Stimulated activated CD8-positive, alpha-beta memory T cell treated with anti-CD3 and anti-CD28 coated beads, Interleukin-15, amount 100 ng/mL, for 1 hour (primary cell): ENCODE measurements at regions not wholly inside any gene's neighbourhood (a gene's known extent, or its start where the extent isn't known, plus 50 kb on each side); places are given as distances from the start of the nearest gene placed in this dataset.

Experiments used
- DNase-seq: peaks from one replicate; pipeline ENCODE4 v3.0.0-alpha.2; 2020; ENCODE audit warnings: low read depth

DNA sequence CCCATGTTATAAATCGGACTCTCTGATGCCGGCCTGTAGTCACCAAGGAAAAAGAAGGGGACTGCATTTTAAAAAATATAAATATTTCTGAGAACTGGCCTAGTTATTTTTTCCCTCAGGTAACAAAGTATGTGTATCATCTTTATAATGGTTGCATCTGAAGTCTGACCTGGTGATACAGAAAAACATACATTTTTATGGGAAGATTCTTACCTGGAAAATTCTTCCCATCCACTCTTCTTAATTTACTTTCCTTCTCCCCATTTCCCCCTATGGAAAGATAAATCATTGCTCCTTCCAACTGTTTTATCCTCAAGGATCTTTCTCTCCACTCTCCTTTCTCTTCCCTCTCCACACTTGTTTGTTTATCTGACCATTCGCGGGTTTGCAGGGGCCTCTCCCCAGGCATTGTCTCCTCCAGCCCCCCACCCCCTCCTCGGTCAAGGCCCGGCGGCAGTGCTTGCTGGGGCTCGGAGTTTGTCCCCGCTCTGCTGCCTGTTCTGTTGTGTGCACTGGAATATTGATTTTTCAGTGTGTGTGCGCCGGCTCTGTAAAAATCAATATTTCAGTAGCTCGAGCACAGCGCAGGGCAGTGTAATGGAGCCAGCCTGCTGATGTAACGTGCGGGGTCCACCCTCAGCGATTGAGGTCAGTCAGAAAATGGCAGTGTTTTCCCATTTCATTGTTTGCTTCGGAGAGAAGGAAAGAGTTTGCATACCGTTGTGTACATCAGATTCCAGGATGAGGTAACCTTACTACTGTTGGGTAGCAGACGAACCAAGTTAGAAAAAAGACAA lies 199.5 kb upstream of the NFE2L3 start:
- DNase-seq, result no peak

DNA sequence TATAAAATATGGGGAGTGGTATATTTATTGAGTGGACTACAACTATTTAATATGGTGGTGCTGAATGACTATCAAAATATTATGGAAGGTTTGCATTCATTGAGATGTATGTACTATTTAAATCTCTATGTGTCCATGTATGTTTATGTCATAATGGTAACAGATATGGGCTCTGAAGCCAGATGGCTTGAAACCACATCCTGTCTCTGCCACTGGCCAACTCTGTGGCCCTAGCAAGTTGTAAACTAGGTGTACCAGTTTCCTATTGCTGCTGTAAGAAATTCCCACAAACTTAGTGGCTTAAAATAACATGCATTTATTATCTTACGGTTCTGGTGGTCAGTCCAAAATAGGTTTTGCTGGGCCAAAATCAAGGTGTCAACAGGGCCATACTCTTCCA lies 198.1 kb upstream of the NFE2L3 start:
- DNase-seq, result no peak

DNA sequence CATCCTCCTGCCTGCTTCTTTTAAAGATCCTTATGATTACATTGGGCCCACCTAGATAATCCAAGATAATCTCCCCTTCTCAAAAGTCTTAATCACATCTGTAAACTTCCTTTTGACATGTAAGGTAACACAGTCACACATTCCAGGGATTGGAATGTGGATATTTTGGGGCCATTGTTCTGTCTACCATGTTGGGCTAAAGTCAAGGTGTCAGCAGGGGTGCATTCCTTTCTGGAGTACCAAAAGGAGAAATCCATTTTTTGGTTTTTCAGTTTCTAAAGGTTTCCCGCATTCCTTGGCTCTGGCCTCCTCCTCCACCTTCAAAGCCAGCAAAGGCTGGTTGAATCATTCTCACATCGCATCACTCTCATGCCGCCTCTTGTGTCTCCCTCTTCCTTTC lies 197.6 kb upstream of the NFE2L3 start:
- DNase-seq, result no peak

DNA sequence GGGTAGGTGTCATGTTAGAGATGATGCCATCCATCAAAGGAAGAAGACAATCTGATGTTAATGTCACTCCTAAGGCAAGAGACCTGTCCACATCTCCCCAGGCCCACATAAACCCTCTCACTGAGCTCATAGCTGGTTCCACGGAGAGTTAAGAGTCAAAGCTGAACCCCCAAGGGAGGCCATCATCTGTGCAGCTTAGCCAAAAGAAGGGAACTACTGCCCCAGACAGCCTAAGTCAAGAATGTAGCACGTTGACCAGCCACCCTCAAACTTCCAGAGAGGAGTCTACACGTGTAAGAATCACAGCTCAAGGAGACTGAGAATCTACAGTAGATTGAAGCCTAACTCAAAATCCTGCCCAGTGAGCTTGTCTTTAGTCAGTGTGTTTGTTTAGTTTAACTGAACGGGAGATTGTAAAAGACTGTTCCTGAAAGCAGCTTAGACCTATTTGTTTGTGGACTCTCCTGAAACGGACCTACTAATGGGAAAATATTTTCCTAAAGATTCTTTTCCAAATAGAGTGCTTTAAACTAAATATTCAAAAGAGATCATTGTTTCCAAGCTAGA lies 192.7 kb upstream of the NFE2L3 start:
- DNase-seq, result no peak

DNA sequence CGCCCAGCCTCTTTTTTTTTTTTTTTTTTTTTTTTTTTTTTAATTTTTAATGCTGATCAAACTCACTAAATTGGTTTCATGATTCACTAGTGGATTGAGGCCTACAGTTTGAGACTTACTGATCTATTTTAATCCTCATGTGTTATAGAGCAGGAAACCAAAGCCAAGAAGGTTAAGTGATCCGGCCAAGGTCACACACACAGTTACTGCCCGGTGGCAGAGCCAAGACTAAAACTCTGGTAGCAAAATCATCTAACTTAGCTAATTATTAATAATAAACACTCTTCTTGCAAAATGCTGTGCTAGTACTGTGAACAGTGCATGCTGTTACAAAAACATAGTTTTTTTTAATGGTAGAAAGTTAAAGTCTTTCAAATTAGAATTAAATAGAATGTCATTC lies 188.3 kb upstream of the NFE2L3 start:
- DNase-seq, result no peak

DNA sequence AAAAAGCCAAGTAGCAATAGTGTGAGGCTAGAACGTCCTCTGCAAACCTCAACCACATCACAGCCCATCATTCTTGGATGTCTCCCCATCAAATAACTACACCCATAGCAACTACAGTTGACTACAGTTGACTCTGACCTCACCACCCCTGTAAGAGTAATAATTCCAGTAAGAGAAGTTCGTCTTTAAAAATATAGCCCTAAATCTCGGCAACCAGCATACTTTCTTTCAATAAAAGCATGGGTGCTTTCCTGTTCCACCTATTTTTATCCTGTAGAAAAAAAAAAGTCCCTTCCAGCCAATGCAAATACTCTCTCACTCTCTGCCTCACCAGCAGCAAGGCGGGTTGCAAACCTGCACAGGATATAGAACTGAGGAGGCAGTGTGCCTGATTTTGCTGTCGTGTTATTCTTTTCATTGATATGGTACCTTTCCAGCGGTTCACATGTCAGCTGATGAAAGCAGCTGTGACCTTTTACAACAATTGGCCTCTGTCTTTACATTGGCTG lies 187.5 kb upstream of the NFE2L3 start:
- DNase-seq, result no peak

DNA sequence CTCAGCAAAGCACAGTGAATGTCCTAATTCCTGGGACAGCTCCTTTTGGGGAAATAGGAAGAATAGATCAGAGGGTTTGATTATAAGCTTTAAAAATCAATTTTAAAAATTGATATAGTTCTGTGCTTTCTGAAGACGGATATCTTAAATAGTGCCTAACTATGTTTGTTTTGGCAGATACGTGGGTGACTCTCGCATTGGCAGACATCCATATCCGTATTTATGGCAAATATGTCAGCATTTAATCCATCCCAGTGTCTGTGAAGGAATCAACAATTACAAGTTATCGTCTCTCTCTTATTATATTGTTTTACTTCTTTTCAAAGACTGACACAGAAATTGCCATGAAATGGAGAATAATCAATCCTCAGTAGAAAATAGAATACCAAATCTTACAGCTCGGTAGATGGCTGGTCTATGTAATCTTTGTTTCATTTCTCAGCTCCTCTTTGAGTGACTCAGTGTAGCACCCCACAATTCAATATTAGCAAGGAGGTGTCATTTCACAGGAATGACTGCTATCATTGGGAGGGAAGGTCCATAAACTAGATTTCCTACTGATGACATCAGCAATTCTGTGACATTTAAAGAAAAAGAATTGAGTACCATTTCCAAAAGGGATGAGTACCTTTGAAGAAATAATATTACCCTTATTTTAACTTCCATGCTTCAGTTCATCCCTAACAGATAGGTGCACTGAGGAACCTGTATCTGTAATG lies 186.4 kb upstream of the NFE2L3 start:
- DNase-seq, result no peak

DNA sequence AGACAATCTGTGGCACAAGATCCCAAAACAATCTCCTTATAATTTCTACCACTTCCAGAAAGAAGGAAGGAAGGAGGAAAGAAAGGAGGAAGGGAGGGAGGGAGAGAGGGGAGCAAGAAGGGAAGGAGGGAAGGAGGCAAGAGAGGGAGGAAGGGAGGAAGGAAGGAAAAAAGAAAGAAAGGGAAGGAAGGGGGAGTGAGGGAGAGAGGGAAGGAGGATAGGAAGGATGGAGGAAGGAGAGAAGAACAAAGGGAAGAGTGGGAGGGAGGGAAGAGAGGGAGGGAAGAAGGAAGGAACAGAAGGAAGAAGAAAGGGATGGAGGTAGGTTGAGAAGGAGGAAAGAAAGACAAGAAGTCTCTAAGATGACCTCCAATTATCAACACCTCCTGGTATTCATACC lies 185.5 kb upstream of the NFE2L3 start:
- DNase-seq, result no peak

DNA sequence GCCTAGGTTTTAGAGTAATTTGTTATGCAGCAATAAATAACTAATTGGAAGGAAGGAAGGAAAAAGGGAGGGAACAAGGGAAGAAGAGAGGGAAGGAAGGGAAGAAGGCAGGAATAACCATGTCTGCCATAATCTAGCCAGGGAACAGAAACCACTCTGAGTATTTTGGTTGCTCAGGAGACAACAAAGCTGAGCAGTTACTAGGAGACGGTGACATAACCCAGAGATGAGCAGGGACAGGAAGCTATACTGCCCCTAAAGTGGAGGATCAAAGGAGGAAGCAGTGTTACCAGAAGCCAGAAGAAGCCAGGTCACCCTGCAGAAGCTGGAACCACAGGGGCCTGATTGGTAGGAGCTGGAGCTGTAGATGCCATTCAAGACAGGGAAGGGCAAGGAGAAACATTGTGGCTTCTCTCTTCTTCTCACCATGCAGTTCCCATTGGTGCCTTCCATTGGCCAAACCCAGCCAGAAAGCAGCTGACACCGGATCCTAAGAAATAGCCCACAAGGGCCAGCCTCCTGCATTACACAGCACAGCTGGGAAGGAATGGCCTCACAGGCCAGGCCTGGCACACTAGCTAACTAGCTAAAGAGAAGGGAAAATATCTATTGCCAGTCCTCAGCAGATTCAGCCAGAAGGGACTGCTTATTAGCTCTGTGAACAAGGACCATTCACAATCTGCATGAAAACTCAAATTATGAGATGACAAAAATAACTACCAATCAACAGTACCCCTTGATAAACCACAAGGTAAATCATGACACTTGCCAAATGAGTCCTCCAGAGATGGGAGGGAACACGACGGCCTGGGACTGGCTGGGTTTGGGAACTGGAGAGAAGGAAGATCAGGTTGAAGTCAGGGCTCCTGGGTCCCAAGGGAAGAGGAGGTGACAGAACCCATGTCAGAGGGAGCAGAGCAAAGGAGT lies 184.5 kb upstream of the NFE2L3 start:
- DNase-seq, result no peak

DNA sequence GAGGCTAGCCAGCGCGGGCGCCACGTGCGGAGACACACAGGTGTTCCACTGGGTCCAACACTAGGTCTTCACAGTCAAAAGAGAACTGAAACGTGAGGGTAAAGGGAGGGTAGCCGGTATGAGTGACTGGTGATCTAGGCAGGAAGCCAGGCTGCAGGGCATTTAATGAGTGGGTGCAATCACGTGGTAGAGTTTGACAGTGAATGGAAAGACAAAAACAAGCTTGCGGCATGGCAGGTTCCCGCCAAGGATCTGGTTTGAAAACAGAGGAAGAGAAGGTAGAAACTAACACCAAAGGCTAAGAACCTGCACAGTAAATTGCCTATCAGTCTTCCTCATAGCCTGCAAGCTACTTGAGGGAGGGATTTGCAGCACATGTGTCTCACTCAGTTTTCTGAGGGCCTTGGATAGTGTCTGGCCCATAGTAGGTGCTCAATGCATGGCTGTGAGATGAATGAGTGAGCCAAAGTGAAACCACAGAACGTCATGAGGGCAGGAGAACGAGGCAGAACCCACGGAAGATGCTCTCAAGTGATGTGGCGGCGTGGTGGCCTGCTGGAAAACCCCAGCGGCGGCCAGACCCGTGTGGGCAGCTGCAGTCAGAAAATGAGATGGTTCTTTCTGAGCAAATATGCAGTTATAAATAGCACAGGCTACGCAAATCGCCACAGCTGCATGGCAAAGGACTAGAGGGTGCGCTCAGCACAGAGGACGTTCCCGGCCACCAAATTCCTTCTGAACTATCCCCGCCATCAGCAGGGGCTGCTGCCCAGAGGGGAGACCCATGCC lies 183.6 kb upstream of the NFE2L3 start:
- DNase-seq, result no peak

DNA sequence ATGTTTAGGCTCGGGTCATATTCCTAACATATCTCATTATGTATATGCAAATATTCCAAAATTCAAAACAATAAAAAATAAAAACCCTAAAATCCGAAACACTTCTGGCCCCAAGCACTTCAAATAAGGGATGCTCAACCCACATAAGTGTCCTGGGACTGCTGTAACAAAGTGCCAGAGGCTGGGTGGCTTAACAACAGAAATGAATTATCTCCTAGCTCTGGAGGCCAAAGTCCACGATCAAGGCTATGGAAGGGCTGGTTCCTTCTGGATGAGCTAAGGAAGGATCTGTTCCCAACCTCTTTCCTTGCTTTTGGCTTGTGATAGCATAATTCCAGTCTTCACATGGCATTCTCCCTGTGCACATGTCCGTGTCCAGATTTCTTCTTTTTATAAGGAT lies 181.6 kb upstream of the NFE2L3 start:
- no peak for DNase-seq

DNA sequence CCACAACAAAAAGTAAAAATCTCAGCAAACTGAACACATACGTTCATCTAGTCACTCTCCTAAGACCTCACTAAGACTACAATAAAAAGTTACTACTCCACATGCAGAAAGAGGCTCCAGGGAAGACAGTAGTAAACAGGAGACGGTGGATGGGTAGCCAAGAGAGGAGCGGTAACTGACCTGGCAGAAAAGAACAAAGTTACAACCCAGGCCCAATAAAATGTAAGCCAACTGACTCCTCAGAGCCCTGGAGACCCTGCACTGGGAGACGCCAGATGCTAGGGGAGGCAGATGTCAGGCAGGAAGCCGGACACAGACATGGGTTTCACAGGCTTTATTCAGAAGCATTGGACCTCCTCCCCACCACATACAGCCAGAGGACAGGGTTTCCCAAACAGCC lies 181.1 kb upstream of the NFE2L3 start:
- no peak for DNase-seq

DNA sequence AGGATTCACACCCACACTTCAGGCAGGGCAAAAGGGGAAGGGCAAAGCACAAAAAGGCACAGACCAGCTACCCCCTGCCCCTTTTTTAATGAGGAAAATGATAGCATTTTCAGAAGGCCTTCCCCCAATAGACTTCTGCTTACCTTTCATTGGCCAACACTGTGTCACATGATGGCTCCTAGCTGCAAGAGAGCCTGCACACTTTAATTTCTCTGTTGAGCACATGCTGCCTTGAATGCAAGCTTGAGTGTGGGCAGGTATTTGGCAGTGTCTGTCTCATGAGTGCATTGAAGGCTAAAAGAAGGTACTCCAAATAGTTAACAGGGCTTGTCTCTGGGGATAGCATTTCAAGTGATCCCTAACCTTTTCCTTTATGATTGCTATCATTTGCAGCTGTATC lies 175.4 kb upstream of the NFE2L3 start:
- DNase-seq, result no peak

DNA sequence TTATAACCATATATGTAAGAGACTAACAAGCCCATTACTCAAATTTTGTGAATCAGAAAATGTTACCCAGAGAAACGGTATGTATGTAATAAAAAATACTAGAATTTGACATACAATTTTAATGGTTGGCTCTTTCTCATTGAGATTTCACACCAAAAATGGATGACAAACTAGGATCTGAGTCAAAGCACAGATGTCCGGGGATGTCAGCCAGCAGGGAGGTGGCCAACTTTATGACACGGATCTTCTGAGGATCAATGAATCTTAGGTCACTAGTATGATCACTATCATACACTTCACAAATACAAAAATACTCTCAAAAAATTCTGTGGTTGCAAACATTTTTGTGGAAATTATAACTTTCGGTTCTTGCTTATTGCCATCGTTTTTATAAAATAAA lies 173.5 kb upstream of the NFE2L3 start:
- DNase-seq, result no peak

DNA sequence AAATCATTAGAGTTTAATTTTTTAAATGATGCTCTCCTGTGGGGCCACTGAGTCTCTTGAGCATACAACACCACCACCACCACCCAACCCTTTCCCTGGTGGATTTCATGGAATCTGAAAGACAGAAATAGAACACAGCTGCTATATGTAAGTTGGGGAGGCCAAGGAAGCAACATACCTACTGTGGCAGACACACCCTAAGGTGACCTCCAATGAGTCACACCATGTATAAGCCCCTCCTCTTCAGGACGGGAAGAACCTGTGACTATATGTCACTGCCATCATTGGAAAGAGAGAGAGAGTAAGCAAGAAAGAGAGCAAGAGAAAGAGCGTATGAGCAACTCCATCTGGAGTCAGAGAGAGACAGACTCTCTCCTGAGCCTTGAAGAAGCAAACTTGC lies 172.4 kb upstream of the NFE2L3 start:
- no peak for DNase-seq

DNA sequence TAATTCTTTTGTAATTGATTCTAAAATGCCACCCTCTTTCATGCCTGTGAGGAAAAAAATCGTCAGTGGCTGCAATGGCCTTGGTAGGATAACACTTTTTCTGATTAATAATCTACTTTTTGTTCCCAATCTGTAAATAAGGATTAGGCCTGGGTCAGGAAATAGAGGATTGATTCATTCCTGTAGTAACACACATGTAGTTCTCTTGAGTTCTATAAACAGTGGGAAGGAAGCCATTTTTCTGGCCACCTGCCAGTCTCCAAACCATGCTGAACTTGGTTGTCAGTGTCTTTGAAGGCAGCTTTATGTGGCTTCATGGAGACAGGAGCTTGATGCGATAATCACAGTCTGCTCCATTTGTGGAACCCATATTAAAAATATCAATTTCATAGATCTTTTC lies 169.3 kb upstream of the NFE2L3 start:
- DNase-seq, result no peak

DNA sequence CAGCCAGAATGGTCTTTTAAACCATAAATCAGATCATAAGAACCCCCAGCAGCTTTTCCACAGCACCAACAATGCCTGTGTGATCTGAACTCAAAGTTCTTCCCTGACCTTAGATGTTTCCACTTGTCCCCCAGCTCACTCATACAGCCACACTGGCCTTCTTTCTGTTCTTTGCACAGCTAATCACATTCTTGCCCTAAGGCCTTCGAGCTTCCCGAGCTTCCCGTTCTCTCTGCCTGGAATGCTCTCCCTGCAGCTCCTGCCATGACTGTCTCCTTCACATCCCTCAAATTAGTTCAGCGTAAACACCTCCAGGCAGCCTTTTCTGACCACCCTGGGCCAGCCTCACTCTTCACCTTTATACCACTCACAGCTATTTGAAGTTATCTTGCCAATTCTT lies 166.8 kb upstream of the NFE2L3 start:
- no peak for DNase-seq

DNA sequence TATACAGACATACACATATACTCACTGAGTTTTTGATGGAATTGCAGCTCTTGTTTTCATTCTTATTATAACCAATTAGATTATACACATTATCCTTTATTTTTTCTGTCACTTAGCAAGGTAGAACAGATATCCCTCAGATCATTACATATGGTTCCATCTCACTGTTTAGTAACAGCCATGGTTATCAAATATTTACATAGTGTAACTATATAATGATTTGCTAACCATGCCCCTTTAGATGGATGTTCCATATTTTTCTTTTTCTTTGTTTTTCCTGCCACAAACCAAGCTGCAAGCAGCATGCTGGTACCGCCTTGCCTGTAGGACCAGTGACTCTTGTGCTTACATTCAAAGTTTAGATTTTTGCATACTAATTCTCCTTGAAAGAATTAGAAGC lies 163.4 kb upstream of the NFE2L3 start:
- no peak for DNase-seq

DNA sequence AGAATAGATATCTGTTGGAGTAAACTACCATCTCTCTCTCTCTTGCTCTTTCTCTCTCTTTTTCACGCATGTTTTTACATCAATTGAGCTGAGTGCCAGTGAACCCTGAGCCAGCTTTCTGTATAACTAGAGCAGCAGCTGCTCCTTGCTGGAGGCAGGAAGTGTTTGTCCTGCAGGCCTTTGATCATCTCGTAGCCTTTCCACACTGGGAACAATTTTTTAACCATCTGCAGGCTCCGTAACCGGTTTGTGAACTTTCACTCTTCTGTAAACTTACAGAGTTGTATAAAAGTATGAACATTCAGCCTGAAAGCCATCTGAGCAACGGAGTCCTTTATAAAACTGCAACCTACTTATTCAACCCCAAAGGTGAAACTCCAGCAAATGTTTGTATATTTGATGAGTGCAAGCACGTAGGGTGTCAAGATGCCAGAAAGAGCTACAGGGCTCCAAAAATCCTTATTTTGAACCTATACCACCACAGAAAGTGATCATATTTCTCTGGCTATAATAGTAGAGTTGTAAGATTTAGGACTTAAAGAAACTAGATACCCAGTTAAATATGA lies 162.8 kb upstream of the NFE2L3 start:
- no peak for DNase-seq

DNA sequence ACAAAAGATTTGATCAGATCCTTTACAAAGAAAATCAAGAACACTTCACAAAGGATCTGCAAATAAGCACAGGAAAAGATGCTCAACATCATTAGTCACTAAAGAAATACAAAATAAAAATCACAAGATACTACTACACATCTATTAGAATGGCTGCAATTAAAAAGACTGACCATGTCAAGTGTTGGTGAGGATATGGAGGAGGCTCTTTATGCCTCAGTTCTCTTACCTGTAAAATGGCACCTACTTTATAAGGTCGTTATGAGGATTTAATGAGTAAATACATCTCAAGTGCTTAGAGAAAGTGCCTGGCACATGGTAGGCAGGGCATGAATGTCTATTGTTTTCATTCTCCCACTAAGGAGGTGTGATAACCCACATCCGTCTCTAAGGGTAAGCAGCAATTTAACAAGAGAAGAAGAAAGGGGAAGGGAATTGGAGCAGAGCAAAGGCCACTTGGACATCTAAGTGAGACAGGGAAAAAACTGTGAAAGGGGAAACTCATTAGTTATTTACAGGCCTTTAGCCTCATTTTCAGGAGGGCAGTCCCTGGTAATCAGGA lies 157.5 kb upstream of the NFE2L3 start:
- no peak for DNase-seq

DNA sequence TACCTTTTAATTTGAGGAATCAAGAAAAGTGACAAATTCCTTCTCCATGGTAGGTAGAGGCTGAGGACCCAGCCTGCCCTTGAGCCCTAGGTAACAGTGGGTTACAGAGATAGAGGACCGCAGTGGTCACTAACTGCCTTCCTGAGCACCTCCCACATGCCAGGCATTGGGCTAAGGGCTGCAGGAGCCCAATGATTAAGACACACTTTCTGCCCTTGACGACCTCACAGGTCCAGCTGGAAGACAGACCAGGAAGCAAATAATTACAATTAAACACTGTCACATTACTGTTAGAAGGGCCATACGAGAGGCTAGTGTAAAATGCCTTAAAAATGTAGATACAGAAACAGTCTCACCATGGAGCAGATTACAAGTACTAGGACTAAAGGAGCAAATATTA lies 156.8 kb upstream of the NFE2L3 start:
- no peak for DNase-seq
